ENCODE measurements at regions not wholly inside any gene's neighbourhood (a gene's known extent, or its start where the extent isn't known, plus 50 kb on each side); places are given as distances from the start of the nearest gene placed in this dataset.
"Not testable (repeated sequence)": the region's sequence is repeated elsewhere in the genome, so short reads cannot be mapped to it uniquely, and the experiment has no call there.

DNA sequence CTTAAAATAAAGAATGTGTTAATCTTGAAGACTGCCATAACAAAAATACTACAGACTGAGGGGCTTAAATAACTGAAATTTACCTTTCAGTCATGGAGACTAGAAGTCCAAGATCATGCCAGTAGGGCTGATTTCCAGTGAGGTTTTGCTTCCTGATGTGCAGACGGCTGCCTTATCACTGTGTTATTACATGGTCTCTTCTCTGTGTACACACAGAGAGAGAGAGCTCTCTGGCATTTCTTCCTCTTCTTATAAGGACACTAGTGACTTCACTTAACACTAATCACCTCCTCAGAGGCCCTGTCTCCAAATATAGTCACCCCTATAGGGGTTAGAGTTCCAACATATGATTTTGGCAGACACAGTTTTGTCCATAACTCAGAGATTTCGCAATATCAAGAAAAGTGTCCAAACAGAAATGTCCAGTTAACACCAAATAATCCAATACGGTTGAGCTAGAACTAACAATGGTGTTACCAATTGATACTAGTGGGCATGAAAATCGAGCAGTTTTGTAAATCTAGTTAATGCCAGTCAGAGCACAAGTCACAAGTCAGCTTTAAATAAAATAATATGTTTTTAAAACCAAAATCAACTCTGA lies 399.8 kb downstream of the ADCYAP1 start:
- no peak overlapping the region for H3K4me3 ChIP-seq (ENCODE audit: low read depth, low read length)
- DNase-seq (ENCODE audit: low read depth) = no peak
- TF ChIP-seq, protein P1, sequence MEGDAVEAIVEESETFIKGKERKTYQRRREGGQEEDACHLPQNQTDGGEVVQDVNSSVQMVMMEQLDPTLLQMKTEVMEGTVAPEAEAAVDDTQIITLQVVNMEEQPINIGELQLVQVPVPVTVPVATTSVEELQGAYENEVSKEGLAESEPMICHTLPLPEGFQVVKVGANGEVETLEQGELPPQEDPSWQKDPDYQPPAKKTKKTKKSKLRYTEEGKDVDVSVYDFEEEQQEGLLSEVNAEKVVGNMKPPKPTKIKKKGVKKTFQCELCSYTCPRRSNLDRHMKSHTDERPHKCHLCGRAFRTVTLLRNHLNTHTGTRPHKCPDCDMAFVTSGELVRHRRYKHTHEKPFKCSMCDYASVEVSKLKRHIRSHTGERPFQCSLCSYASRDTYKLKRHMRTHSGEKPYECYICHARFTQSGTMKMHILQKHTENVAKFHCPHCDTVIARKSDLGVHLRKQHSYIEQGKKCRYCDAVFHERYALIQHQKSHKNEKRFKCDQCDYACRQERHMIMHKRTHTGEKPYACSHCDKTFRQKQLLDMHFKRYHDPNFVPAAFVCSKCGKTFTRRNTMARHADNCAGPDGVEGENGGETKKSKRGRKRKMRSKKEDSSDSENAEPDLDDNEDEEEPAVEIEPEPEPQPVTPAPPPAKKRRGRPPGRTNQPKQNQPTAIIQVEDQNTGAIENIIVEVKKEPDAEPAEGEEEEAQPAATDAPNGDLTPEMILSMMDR (IDR thresholded peaks at IDR 0.05; ENCODE audit: control insufficient read depth, extremely low read depth, insufficient read depth) = no peak

DNA sequence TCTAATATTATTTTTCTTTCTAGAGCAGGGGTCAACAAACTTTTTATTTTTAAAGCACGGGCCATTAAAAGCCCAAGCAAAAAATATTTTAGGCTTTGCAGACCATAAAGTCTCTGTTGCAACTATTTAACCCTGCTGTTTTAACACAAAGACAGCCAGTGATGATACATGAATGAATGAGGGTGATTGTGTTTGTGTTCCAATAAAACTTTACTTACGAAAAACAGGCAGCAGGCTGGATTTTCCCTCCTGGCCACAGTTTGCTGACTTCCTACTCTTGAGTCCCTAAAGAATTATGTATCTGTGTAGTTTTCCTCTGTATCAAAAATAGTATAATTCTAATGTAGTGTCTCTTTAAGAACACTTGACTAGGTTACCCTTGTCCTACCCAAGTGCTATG lies 402.0 kb downstream of the ADCYAP1 start:
- TF ChIP-seq, protein P1 (IDR thresholded peaks at IDR 0.05; ENCODE audit: control insufficient read depth, extremely low read depth, insufficient read depth) = no peak
- DNase-seq (ENCODE audit: low read depth) = no peak
- H3K4me3 ChIP-seq (ENCODE audit: low read depth, low read length) = no peak overlapping the region

GRCh38 chr18:1308686-1309085 lies 404.0 kb downstream of the ADCYAP1 start:
- no peak overlapping the region for H3K4me3 ChIP-seq (ENCODE audit: low read depth, low read length)
- TF ChIP-seq, protein P1 (IDR thresholded peaks at IDR 0.05; ENCODE audit: control insufficient read depth, extremely low read depth, insufficient read depth) = no peak
- no peak for DNase-seq (ENCODE audit: low read depth)

GRCh38 chr18:1311376-1311775 lies 406.7 kb downstream of the ADCYAP1 start:
- TF ChIP-seq, protein P1 (IDR thresholded peaks at IDR 0.05; ENCODE audit: control insufficient read depth, extremely low read depth, insufficient read depth) = no peak
- DNase-seq (ENCODE audit: low read depth) = no peak
- H3K4me3 ChIP-seq (ENCODE audit: low read depth, low read length) = no peak overlapping the region

GRCh38 chr18:1335345-1335744 lies 430.7 kb downstream of the ADCYAP1 start:
- H3K4me3 ChIP-seq (ENCODE audit: low read depth, low read length); DNase-seq (ENCODE audit: low read depth): not testable (repeated sequence)

- TF ChIP-seq, protein P1 (IDR thresholded peaks at IDR 0.05; ENCODE audit: control insufficient read depth, extremely low read depth, insufficient read depth) = no peak
- no peak for DNase-seq (ENCODE audit: low read depth)
- H3K4me3 ChIP-seq (ENCODE audit: low read depth, low read length) = no peak overlapping the region
These were observed 446.3 kb downstream of the ADCYAP1 start for GRCh38 chr18:1350931-1351450.

- TF ChIP-seq, protein P1 (IDR thresholded peaks at IDR 0.05; ENCODE audit: control insufficient read depth, extremely low read depth, insufficient read depth) = no peak
- DNase-seq (ENCODE audit: low read depth) = no peak
- no peak overlapping the region for H3K4me3 ChIP-seq (ENCODE audit: low read depth, low read length)
These were observed 448.4 kb downstream of the ADCYAP1 start for GRCh38 chr18:1353025-1353424.
